IPS-18c (cell line): ENCODE measurements at regions not wholly inside any gene's neighbourhood (a gene's known extent, or its start where the extent isn't known, plus 50 kb on each side); places are given as distances from the start of the nearest gene placed in this dataset.
A peak's percentile ranks its signal among the peaks of the same experiment; 100 is the strongest.

ENCODE experiments used
- H3K4me3 ChIP-seq: 2 replicates; pipeline ENCODE4 v1.7.0; 2013; ENCODE audit warnings: low read depth, mild to moderate bottlenecking, low read length, moderate library complexity; ENCODE audit not compliant: insufficient read depth
- H3K9me3 ChIP-seq: one replicate; pipeline ENCODE4 v1.6.1; 2013; ENCODE audit warnings: mild to moderate bottlenecking, low read length, moderate library complexity; ENCODE audit not compliant: control insufficient read depth, insufficient read depth

- no peaks in the 10 kb centered on the region for H3K9me3 ChIP-seq
- H3K4me3 ChIP-seq: no peak overlapping the region
Measured at GRCh38 chr10:29135337-29135736, 153.5 kb upstream of the LYZL1 start.

GRCh38 chr10:29136411-29136810 is 152.5 kb upstream of the LYZL1 start:
- Histone ChIP-seq H3K9me3 (no peaks in the 10 kb centered on the region), H3K4me3 (no peak overlapping the region)

- H3K4me3 ChIP-seq: no peak overlapping the region
- no peaks in the 10 kb centered on the region for H3K9me3 ChIP-seq
Measured at GRCh38 chr10:29140151-29140550, 148.7 kb upstream of the LYZL1 start.

DNA sequence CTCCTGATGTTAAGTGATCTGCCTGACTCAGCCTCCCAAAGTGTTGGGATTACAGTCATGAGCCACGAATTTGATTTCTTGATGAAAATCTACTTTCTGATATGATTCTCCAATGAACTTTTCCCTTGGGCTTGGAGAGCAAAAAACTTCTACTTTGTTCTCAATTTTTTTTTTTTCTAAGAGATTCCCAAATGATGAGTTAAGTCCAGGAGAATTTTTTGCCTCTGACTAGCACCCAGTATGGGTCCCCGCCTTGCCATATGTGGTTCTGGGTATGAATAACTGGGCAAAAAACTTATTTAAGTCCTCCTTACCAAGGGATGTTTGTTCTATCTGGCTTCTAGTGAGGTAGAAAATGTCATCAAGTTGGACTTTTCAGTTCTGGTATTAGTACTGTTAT is 147.9 kb upstream of the LYZL1 start:
- no peak overlapping the region for H3K4me3 ChIP-seq
- H3K9me3 ChIP-seq: no peaks in the 10 kb centered on the region

DNA sequence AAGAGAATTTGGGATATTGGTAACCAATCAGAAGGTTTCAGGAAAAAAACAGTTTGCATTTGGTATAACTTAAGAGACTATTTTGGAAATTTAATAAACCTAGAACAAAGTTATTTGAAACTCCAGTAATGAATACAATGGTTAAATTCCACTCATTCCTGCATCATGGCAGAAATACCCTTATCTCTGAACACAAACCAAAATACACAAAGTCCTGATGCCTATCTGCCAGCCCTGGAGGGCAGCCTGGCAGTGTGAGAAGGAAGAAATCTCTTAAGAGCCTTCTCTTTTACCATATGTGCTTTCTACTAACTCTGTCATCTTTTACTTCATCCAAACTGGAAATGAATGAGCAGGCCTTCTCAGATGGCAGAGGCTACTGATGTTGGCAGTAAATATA is 147.1 kb upstream of the LYZL1 start:
- H3K4me3 ChIP-seq: no peak overlapping the region
- no peaks in the 10 kb centered on the region for H3K9me3 ChIP-seq

DNA sequence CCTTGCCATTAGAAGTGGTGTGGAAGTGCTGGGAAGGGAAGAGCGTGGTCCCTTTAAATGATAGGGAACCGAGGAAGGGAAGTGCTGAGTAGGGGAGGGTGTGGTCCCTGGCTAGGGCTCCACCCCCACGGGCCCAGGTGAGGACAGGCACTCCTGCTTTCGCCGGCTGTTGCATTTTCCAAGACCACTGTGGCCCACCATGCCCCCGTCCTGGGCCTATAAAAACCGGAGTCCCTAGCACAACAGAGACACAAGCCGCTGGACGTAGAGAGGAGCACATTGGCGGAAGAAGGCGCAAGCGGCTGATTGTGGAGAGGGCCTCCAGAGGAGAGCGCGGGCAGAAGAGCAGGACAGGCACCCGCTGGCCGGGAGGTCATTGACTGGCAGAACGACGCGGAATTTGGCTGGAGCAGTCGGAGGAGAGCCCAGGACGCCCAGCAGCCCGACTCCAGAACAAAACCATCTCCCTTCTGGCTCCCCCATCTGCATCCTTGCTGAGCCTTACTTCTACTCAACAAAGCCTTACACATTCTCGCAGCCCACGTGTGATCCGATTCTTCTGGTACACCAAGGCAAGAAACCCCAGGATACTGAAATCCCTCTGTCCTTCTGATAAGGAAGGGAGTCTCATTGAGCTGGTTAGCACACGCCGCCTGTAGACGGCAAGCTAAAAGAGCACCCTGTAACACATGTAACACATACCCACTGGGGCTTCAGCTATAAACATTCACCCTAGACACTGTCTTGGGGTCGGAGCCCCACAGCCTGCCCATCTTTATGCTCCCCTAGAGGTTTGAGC is 146.2 kb upstream of the LYZL1 start:
- Histone ChIP-seq H3K9me3 (no peaks in the 10 kb centered on the region), H3K4me3 (peak overlapping the region; percentile 22; the same call in 1 of the 2 replicates)

DNA sequence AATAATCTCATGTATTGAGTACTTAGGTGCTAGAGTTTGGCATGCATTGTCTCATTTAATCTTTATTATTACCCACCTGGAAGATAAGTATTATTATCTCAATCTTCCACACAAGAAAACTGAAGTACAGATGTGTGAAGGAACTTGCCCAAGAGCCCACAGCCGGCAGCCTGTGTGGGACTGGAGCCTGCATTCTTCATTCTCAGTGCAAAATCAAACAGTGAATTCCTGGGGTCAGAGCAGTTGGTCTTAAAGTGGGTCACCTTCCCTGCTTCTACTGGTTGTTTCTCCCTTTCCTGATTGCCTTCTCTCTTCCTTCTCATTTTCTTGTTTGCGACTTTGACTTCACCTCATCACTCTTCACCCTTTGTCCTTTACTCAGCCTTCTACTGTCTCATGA is 144.7 kb upstream of the LYZL1 start:
- Histone ChIP-seq H3K9me3 (no peaks in the 10 kb centered on the region), H3K4me3 (no peak overlapping the region)

- H3K9me3 ChIP-seq: no peaks in the 10 kb centered on the region
- no peak overlapping the region for H3K4me3 ChIP-seq
Measured at GRCh38 chr10:29146311-29147100, 142.4 kb upstream of the LYZL1 start.

DNA sequence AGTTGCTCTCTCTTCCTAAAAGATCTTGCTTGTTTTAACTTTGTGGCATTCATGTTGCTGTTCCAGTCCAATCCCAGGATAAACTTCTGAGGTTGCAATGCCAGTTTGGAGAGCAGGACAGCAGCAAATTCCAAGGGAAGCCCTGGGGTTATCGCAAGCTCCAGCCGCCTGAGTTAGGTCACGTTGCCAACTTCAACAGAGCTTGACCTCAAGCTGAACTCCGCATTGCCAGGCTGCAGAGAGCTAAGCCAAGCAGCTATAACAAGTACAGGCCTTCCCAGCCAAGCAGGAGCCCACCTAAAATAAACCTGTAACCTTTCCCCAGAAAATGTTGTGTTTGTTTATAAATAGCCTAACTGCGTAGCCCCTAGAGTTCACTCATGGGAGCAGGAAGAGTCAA is 138.9 kb upstream of the LYZL1 start:
- Histone ChIP-seq H3K4me3 (no peak overlapping the region), H3K9me3 (no peaks in the 10 kb centered on the region)

GRCh38 chr10:29151005-29151404 is 137.9 kb upstream of the LYZL1 start:
- Histone ChIP-seq H3K4me3 (no peak overlapping the region), H3K9me3 (no peaks in the 10 kb centered on the region)

DNA sequence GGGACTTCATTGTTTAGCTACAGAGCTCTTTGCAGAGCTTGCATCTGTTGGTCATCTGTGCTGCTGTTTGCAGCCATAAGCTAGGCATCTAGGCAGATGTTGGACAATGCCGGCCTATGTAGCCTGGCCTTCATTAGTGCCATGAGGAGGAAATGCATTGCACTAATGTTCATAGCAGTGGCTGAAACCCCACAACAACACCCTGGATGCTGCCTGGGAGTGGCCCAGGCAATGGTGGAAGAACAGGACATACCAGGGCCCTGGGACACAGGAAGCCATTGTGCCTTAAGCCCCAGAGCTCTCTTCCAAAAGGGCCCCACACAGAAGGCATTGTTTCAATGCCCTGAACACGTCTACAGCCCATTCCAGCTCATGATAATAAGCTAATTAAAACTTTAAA is 131.5 kb upstream of the LYZL1 start:
- Histone ChIP-seq H3K4me3 (no peak overlapping the region; the same call in 1 of the 2 replicates), H3K9me3 (no peaks in the 10 kb centered on the region)

DNA sequence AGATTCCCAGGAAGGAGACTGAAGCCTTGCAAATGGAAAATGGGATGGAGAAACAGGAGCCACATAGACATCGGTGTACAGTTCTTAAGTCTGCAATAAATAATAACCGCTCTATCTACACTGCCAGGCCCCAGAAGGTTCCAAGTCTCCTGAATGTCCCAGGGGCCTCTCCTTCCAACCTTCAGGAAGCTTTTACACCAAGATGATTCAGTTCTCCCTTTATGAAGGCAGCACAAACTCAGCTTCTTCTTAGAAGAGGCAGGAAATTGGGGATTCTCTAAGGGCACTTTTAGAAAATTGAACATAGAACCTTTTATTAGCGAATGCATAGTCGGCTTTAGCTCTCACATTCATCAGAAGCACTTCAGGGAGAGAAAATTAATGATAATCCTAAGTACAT is 130.8 kb upstream of the LYZL1 start:
- H3K9me3 ChIP-seq: no peaks in the 10 kb centered on the region
- no peak overlapping the region for H3K4me3 ChIP-seq

DNA sequence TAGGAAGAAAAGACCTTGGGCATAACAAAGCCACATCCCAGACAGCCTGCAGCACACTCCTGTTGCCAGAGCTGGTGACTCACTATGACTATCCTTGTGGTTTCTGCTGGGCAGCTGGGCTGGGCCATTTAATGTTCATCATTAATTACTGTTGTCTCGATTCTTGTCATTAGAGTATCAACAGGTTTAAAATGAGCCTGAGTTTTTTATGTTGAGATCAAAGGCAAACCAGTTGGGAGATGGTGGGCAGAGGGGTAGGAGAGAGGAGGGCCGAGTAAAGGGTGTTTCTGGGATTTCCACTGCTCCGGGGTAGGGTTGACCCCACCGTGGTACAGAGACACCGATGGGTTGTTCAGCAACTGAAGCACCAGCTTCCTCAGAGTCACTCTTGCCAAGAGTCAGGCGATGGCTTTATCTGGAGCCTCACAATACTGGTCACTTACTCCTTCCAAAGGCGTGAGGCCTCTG is 128.7 kb upstream of the LYZL1 start:
- H3K4me3 ChIP-seq: no peak overlapping the region
- H3K9me3 ChIP-seq: no peaks in the 10 kb centered on the region

DNA sequence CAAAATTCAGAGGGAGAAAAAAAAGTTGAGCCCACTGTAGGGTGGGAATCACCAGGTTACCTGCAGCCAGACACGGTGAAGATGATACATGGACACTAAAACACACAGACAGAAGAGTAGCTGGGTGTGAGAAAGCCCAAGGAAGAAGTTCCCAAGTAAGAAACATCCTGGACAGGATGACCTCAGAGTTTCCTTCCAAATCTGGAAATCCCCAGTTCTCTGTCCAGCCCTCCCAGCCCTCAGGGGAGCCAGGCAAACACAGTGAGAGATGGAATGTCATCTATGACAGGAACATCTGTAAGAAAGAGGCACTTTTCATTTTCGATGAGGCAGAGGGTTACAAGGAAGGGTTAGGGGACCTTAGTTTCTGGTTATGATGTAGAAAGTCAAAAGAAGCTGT is 125.1 kb upstream of the LYZL1 start:
- Histone ChIP-seq H3K4me3 (no peak overlapping the region), H3K9me3 (peaks cover 2% of the 10 kb centered on the region)

GRCh38 chr10:29166713-29167112 is 122.2 kb upstream of the LYZL1 start:
- no peak overlapping the region for H3K4me3 ChIP-seq
- H3K9me3 ChIP-seq: peaks cover 5% of the 10 kb centered on the region

DNA sequence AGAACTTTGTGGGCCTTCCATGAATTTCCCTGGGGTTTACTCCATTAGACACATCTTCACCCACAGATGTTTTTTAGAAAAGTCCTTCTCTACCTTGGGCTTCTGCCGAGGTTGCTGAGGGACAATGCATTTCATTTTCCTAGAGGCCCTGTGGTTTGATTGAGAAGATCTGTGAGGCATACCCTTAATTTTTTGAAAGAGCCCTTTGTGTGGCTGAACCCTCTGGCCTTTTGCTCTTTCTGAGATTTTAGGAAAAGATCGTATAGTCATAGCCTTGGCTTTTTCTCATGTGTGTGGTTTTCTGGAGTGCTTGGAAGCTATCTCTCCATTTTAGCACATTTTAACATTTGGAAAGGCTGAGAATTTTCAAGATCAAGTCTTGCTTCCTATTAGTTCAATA is 119.8 kb upstream of the LYZL1 start:
- no peak overlapping the region for H3K4me3 ChIP-seq
- peaks cover 5% of the 10 kb centered on the region for H3K9me3 ChIP-seq

- no peak overlapping the region for H3K4me3 ChIP-seq
- peaks cover 2% of the 10 kb centered on the region for H3K9me3 ChIP-seq
Measured at GRCh38 chr10:29171717-29172116, 117.2 kb upstream of the LYZL1 start.

GRCh38 chr10:29174389-29174788 is 114.5 kb upstream of the LYZL1 start:
- Histone ChIP-seq H3K9me3 (peaks cover 2% of the 10 kb centered on the region), H3K4me3 (no peak overlapping the region)
